Keratinocyte (primary cell): ENCODE measurements at regions not wholly inside any gene's neighbourhood (a gene's known extent, or its start where the extent isn't known, plus 50 kb on each side); places are given as distances from the start of the nearest gene placed in this dataset.
"Not testable (repeated sequence)": the region's sequence is repeated elsewhere in the genome, so short reads cannot be mapped to it uniquely, and the experiment has no call there.

Source experiments
- DNase-seq: peaks from one replicate; pipeline ENCODE4 v3.0.0-alpha.2; 2011; ENCODE audit warnings: low read depth, missing footprints, low spot score
- FAIRE-seq: peaks from 2 replicates; lab custom pipeline; 2011; peaks lifted over from hg19 to GRCh38; lab: Jason Lieb, UNC
- H2AFZ ChIP-seq: 2 replicates; pipeline ENCODE4 v1.6.0; 2012; ENCODE audit warnings: low read length, control low read depth, inconsistent platforms; ENCODE audit not compliant: control insufficient read depth
- H3K27ac ChIP-seq: 2 replicates; pipeline ENCODE4 v1.5.1; 2011; ENCODE audit warnings: low read length; ENCODE audit not compliant: control insufficient read depth, insufficient read depth
- H3K27me3 ChIP-seq: 3 replicates; pipeline ENCODE4 v1.6.0; 2011; ENCODE audit warnings: low read length; ENCODE audit not compliant: control insufficient read depth, insufficient read depth; ENCODE audit errors: extremely low read depth
- H3K36me3 ChIP-seq, 2 experiments: 2 replicates in 1 of 2; 3 replicates in 1 of 2; pipeline ENCODE4 v1.5.1; 2011; ENCODE audit warnings: low read length in 2 of 2, mild to moderate bottlenecking in 1 of 2; ENCODE audit not compliant: control insufficient read depth in 2 of 2, insufficient read depth in 2 of 2; ENCODE audit errors: extremely low read depth in 1 of 2
- H3K4me1 ChIP-seq: 3 replicates; pipeline ENCODE4 v1.5.1; 2011; ENCODE audit warnings: low read length; ENCODE audit not compliant: control insufficient read depth, insufficient read depth; ENCODE audit errors: extremely low read depth
- H3K4me2 ChIP-seq: 3 replicates; pipeline ENCODE4 v1.6.0; 2011; ENCODE audit warnings: low read depth, low read length; ENCODE audit not compliant: control insufficient read depth, insufficient read depth; ENCODE audit errors: extremely low read depth
- H3K4me3 ChIP-seq, 3 experiments: fragments of 200-600 bp in 1 of 3; sonication (generic) in 1 of 3; 2 replicates in 2 of 3; 3 replicates in 1 of 3; pipeline ENCODE4 v1.5.1; 2011 to 2016; ENCODE audit warnings: low read length in 3 of 3, mild to moderate bottlenecking in 3 of 3, control low read depth in 2 of 3, inconsistent platforms in 1 of 3, low read depth in 1 of 3, mixed read lengths in 1 of 3, mixed run types in 1 of 3, moderate library complexity in 1 of 3; ENCODE audit not compliant: control insufficient read depth in 2 of 3, insufficient read depth in 2 of 3; ENCODE audit errors: extremely low read depth in 1 of 3
- H3K79me2 ChIP-seq: 2 replicates; pipeline ENCODE4 v1.6.0; 2012; ENCODE audit warnings: low read length; ENCODE audit not compliant: control insufficient read depth, insufficient read depth
- H3K9ac ChIP-seq: 3 replicates; pipeline ENCODE4 v1.6.0; 2011; ENCODE audit warnings: low read length; ENCODE audit not compliant: control insufficient read depth, insufficient read depth; ENCODE audit errors: extremely low read depth
- H3K9me1 ChIP-seq: 3 replicates; pipeline ENCODE4 v1.6.0; 2011; ENCODE audit warnings: low read length; ENCODE audit not compliant: control insufficient read depth, insufficient read depth; ENCODE audit errors: extremely low read depth
- H3K9me3 ChIP-seq: 2 replicates; pipeline ENCODE4 v1.5.1; 2012; ENCODE audit warnings: low read depth, low read length; ENCODE audit not compliant: control insufficient read depth
- H4K20me1 ChIP-seq: 3 replicates; pipeline ENCODE4 v1.6.0; 2011; ENCODE audit warnings: low read length; ENCODE audit not compliant: control insufficient read depth, insufficient read depth; ENCODE audit errors: extremely low read depth
- CTCF ChIP-seq, 3 experiments: IDR thresholded peaks in 1 of 3; conservative IDR thresholded peaks in 1 of 3; optimal IDR thresholded peaks in 1 of 3; 2 replicates in 2 of 3; 3 replicates in 1 of 3; pipeline versions ENCODE3 to v1.5.1; 2011; ENCODE audit warnings: low read length in 3 of 3, mild to moderate bottlenecking in 3 of 3, moderate library complexity in 2 of 3, control low read depth in 1 of 3, inconsistent platforms in 1 of 3; ENCODE audit not compliant: insufficient read depth in 2 of 3; ENCODE audit errors: extremely low read depth in 1 of 3
- EZH2 ChIP-seq: IDR thresholded peaks from one replicate; pipeline ENCODE4 v1.6.1; 2012; ENCODE audit warnings: inconsistent platforms, mild to moderate bottlenecking, low read length, moderate library complexity
- dilution Hi-C: fragments of 300-500 bp; cut with MboI; formaldehyde crosslinking; loops from one replicate; pipeline ENCODE4 v1.7.0; 2020; ENCODE audit warnings: low sequenced_read_pairs; ENCODE audit not compliant: extremely low pct_ligation_motif_present

- DNase-seq, result no peak
- no peak for FAIRE-seq
- Histone ChIP-seq H3K4me2 (no peak overlapping the region), H3K9ac (no peak overlapping the region), H3K36me3 (no peaks in the 10 kb centered on the region), H3K4me1 (no peaks in the 10 kb centered on the region), H4K20me1 (no peaks in the 10 kb centered on the region), H3K4me3 (no peak overlapping the region), H3K79me2 (no peaks in the 10 kb centered on the region), H3K27me3 (no peaks in the 10 kb centered on the region), H2AFZ (no peak overlapping the region), H3K9me3 (peaks cover 35% of the 10 kb centered on the region), H3K27ac (no peak overlapping the region), H3K9me1 (no peaks in the 10 kb centered on the region)
- dilution Hi-C loops, result no loop called here
- no peak for TF ChIP-seq CTCF (optimal IDR thresholded peaks at IDR 0.05 in 1 of 3, IDR thresholded peaks at IDR 0.05 in 1 of 3, conservative IDR thresholded peaks at IDR 0.05 in 1 of 3; ENCODE audit: extremely low read depth in 1 of 3, insufficient read depth in 2 of 3, low read length in 3 of 3)
- no peak for TF ChIP-seq EZH2
Measured at GRCh38 chr15:20295238-20295811, 246.3 kb downstream of the GOLGA6L6 start.

- H3K4me1 ChIP-seq, result no peaks in the 10 kb centered on the region
- no peak overlapping the region for H3K9ac ChIP-seq
- no peak overlapping the region for H2AFZ ChIP-seq
- FAIRE-seq (no peak), DNase-seq (no peak)
- H3K9me1 ChIP-seq, result no peaks in the 10 kb centered on the region
- peaks cover 37% of the 10 kb centered on the region for H3K9me3 ChIP-seq
- H3K27me3 ChIP-seq, result no peaks in the 10 kb centered on the region
- TF ChIP-seq CTCF (optimal IDR thresholded peaks at IDR 0.05 in 1 of 3, IDR thresholded peaks at IDR 0.05 in 1 of 3, conservative IDR thresholded peaks at IDR 0.05 in 1 of 3; ENCODE audit: extremely low read depth in 1 of 3, insufficient read depth in 2 of 3, low read length in 3 of 3), result no peak
- TF ChIP-seq EZH2, result no peak
- no peaks in the 10 kb centered on the region for H3K36me3 ChIP-seq
- dilution Hi-C loops, result no loop called here
- H4K20me1 ChIP-seq, result no peaks in the 10 kb centered on the region
- H3K4me3 ChIP-seq, result no peak overlapping the region
- no peak overlapping the region for H3K4me2 ChIP-seq
- no peak overlapping the region for H3K27ac ChIP-seq
- H3K79me2 ChIP-seq, result no peaks in the 10 kb centered on the region
Measured at GRCh38 chr15:20294651-20295237, 246.9 kb downstream of the GOLGA6L6 start.

- H3K9ac ChIP-seq, H3K4me3 ChIP-seq, FAIRE-seq, H3K9me1 ChIP-seq, H3K27ac ChIP-seq, H2AFZ ChIP-seq, dilution Hi-C loops, H3K79me2 ChIP-seq, H3K4me1 ChIP-seq, DNase-seq, H3K27me3 ChIP-seq, H4K20me1 ChIP-seq, H3K36me3 ChIP-seq, H3K4me2 ChIP-seq: not testable (repeated sequence)
- H3K9me3 ChIP-seq, result peaks cover 47% of the 10 kb centered on the region
Measured at GRCh38 chr15:20292422-20293005, 249.1 kb downstream of the GOLGA6L6 start.
